H9 (cell line): ENCODE measurements at regions not wholly inside any gene's neighbourhood (a gene's known extent, or its start where the extent isn't known, plus 50 kb on each side); places are given as distances from the start of the nearest gene placed in this dataset.

Source experiments
- DNase-seq: peaks from one replicate; pipeline ENCODE4 v3.0.0-alpha.2; 2017
- H2AFZ ChIP-seq: one replicate; pipeline ENCODE4 v1.6.1; 2013; ENCODE audit warnings: mild to moderate bottlenecking, low read length, control low read depth, moderate library complexity
- H2AK5ac ChIP-seq: 2 replicates; pipeline ENCODE4 v1.6.1; 2013; ENCODE audit warnings: low read length, control low read depth, mixed read lengths; ENCODE audit not compliant: insufficient read length
- H2BK120ac ChIP-seq: one replicate; pipeline ENCODE4 v1.6.1; 2013; ENCODE audit warnings: low read depth, mild to moderate bottlenecking, low read length, control low read depth, inconsistent platforms; ENCODE audit not compliant: poor library complexity, severe bottlenecking
- H2BK12ac ChIP-seq: 2 replicates; pipeline ENCODE4 v1.6.1; 2013; ENCODE audit warnings: low read length, control low read depth, mixed read lengths, low read depth; ENCODE audit not compliant: insufficient read length
- H2BK15ac ChIP-seq: 2 replicates; pipeline ENCODE4 v1.6.1; 2013; ENCODE audit warnings: low read depth, low read length, control low read depth
- H2BK20ac ChIP-seq: one replicate; pipeline ENCODE4 v1.6.1; 2013; ENCODE audit warnings: low read depth, mild to moderate bottlenecking, low read length, control low read depth, inconsistent platforms; ENCODE audit not compliant: poor library complexity, severe bottlenecking
- H2BK5ac ChIP-seq: 2 replicates; pipeline ENCODE4 v1.6.1; 2013; ENCODE audit warnings: low read length, control low read depth, mixed read lengths; ENCODE audit not compliant: insufficient read length
- H3K14ac ChIP-seq: 2 replicates; pipeline ENCODE4 v1.6.1; 2013; ENCODE audit warnings: low read length, control low read depth; ENCODE audit not compliant: insufficient read depth
- H3K18ac ChIP-seq: 2 replicates; pipeline ENCODE4 v1.6.1; 2013; ENCODE audit warnings: low read depth, mild to moderate bottlenecking, mixed read lengths, low read length, control low read depth; ENCODE audit not compliant: insufficient read length
- H3K23ac ChIP-seq: 2 replicates; pipeline ENCODE4 v1.6.1; 2013; ENCODE audit warnings: low read length, control low read depth, mixed read lengths, low read depth; ENCODE audit not compliant: insufficient read length
- H3K23me2 ChIP-seq: 2 replicates; pipeline ENCODE4 v1.6.1; 2013; ENCODE audit warnings: low read depth, mild to moderate bottlenecking, mixed read lengths, low read length, control low read depth; ENCODE audit not compliant: insufficient read length, poor library complexity, severe bottlenecking
- H3K27ac ChIP-seq: 2 replicates; pipeline ENCODE4 v1.5.1; 2013; ENCODE audit warnings: low read length, control low read depth, mixed read lengths, low read depth; ENCODE audit not compliant: insufficient read length
- H3K27me3 ChIP-seq: 2 replicates; pipeline ENCODE4 v1.6.1; 2013; ENCODE audit warnings: low read length, control low read depth, inconsistent platforms; ENCODE audit not compliant: insufficient read depth
- H3K4ac ChIP-seq: 2 replicates; pipeline ENCODE4 v1.6.1; 2013; ENCODE audit warnings: low read depth, mild to moderate bottlenecking, control low read depth, inconsistent platforms, low read length, moderate library complexity
- H3K4me1 ChIP-seq: 2 replicates; pipeline ENCODE4 v1.6.1; 2013; ENCODE audit warnings: low read length, control low read depth, inconsistent platforms; ENCODE audit not compliant: insufficient read depth
- H3K4me2 ChIP-seq: 2 replicates; pipeline ENCODE4 v1.6.1; 2013; ENCODE audit warnings: low read length, control low read depth, mixed read lengths; ENCODE audit not compliant: insufficient read length, insufficient read depth
- H3K56ac ChIP-seq: 2 replicates; pipeline ENCODE4 v1.6.1; 2013; ENCODE audit warnings: low read depth, mild to moderate bottlenecking, mixed read lengths, low read length, control low read depth; ENCODE audit not compliant: insufficient read length
- H3K79me1 ChIP-seq: 2 replicates; pipeline ENCODE4 v1.6.1; 2013; ENCODE audit warnings: low read depth, mild to moderate bottlenecking, moderate library complexity, low read length, control low read depth, inconsistent platforms; ENCODE audit not compliant: insufficient read depth, poor library complexity, severe bottlenecking
- H3K79me2 ChIP-seq: 2 replicates; pipeline ENCODE4 v1.6.1; 2013; ENCODE audit warnings: low read length, control low read depth, inconsistent platforms; ENCODE audit not compliant: insufficient read depth
- H3K9ac ChIP-seq: 2 replicates; pipeline ENCODE4 v1.6.1; 2013; ENCODE audit warnings: low read length, control low read depth, mixed read lengths; ENCODE audit not compliant: insufficient read length; ENCODE audit errors: extremely low read depth
- H3K9me3 ChIP-seq: one replicate; pipeline ENCODE4 v1.6.1; 2013; ENCODE audit warnings: low read depth, low read length, inconsistent platforms; ENCODE audit not compliant: control insufficient read depth
- H3T11ph ChIP-seq: one replicate; pipeline ENCODE4 v1.6.1; 2013; ENCODE audit warnings: mild to moderate bottlenecking, low read length, control low read depth, inconsistent platforms
- H4K20me1 ChIP-seq: one replicate; pipeline ENCODE4 v1.6.1; 2013; ENCODE audit not compliant: control insufficient read depth, insufficient read length, insufficient read depth
- H4K5ac ChIP-seq: 2 replicates; pipeline ENCODE4 v1.6.1; 2013; ENCODE audit warnings: low read depth, mild to moderate bottlenecking, mixed read lengths, low read length, control low read depth; ENCODE audit not compliant: insufficient read length
- H4K8ac ChIP-seq: replicated peaks from 2 replicates; pipeline ENCODE4 v1.6.1; 2013; ENCODE audit warnings: low read length, control low read depth, mixed read lengths, low read depth; ENCODE audit not compliant: insufficient read length
- H4K91ac ChIP-seq: 2 replicates; pipeline ENCODE4 v1.6.1; 2013; ENCODE audit warnings: low read depth, mild to moderate bottlenecking, moderate library complexity, mixed read lengths, low read length, control low read depth; ENCODE audit not compliant: insufficient read length
- H3K27ac Mint-ChIP-seq, 3 experiments: 2 replicates in 2 of 3; 3 replicates in 1 of 3; pipeline ENCODE4 v1.8.0; 2020 to 2021; ENCODE audit warnings: mixed read lengths in 3 of 3, mild to moderate bottlenecking in 1 of 3, moderate library complexity in 1 of 3
- H3K27me3 Mint-ChIP-seq: 2 replicates; pipeline ENCODE4 v1.8.0; 2021; ENCODE audit warnings: low read depth, mild to moderate bottlenecking, moderate library complexity, mixed read lengths
- H3K36me3 Mint-ChIP-seq, 3 experiments: 2 replicates in 2 of 3; 3 replicates in 1 of 3; pipeline ENCODE4 v1.8.0; 2020 to 2021; ENCODE audit warnings: low read depth in 3 of 3, mixed read lengths in 3 of 3; ENCODE audit not compliant: insufficient read depth in 1 of 3
- H3K4me1 Mint-ChIP-seq, 2 experiments: 2 replicates each; pipeline ENCODE4 v1.8.0; 2020; ENCODE audit warnings: mixed read lengths in 2 of 2
- H3K4me3 Mint-ChIP-seq, 2 experiments: 2 replicates in 1 of 2; 3 replicates in 1 of 2; pipeline ENCODE4 v1.8.0; 2020 to 2021; ENCODE audit warnings: mild to moderate bottlenecking in 2 of 2, mixed read lengths in 2 of 2, moderate library complexity in 1 of 2
- H3K9me3 Mint-ChIP-seq, 2 experiments: 2 replicates in 1 of 2; 3 replicates in 1 of 2; pipeline ENCODE4 v1.8.0; 2020; ENCODE audit warnings: mild to moderate bottlenecking in 2 of 2, mixed read lengths in 2 of 2, moderate library complexity in 1 of 2
- CTCF ChIP-seq: fragments of 200-600 bp; sonication (generic); conservative IDR thresholded peaks from 3 replicates; pipeline ENCODE4 v1.8.0; 2021; ENCODE audit warnings: antibody characterized with exemption, mild to moderate bottlenecking
- WGBS: extraction: QIAGEN DNeasy Blood & Tissue Kit; methylation state at CpG from one replicate; pipeline ENCODE4 v1.1.7; 2013; ENCODE audit warnings: missing lambda C conversion rate, low lambda C conversion rate, mixed read lengths; ENCODE audit not compliant: insufficient read length; ENCODE audit errors: extremely low coverage; 5-methylcytosine and 5-hydroxymethylcytosine counted together

- TF ChIP-seq CTCF = no peak
- no peak overlapping the region for H4K91ac ChIP-seq
- H3K27ac ChIP-seq = no peak overlapping the region
- no peaks in the 10 kb centered on the region for H3K23me2 ChIP-seq
- H3K4me3 Mint-ChIP-seq = no peak overlapping the region
- no peak overlapping the region for H2AFZ ChIP-seq
- no peak for DNase-seq
- H2BK20ac ChIP-seq = no peak overlapping the region
- H3K9me3 Mint-ChIP-seq = no peaks in the 10 kb centered on the region
- no peaks in the 10 kb centered on the region for H3K79me2 ChIP-seq
- no peak overlapping the region for H4K8ac ChIP-seq
- no peak overlapping the region for H2AK5ac ChIP-seq
- H4K5ac ChIP-seq = no peak overlapping the region
- no peak overlapping the region for H3T11ph ChIP-seq
- no peak overlapping the region for H3K4me2 ChIP-seq
- H3K4me1 ChIP-seq = no peaks in the 10 kb centered on the region
- no peaks in the 10 kb centered on the region for H4K20me1 ChIP-seq
- no peak overlapping the region for H3K4ac ChIP-seq
- H3K14ac ChIP-seq = no peak overlapping the region
- no peaks in the 10 kb centered on the region for H3K79me1 ChIP-seq
- no CpG with 5 or more reads among the region's 6 CpGs for WGBS
- no peak overlapping the region for H3K9ac ChIP-seq
- H2BK5ac ChIP-seq = no peak overlapping the region
- H3K18ac ChIP-seq = no peak overlapping the region
- no peak overlapping the region for H3K27ac Mint-ChIP-seq
- H3K36me3 Mint-ChIP-seq = no peaks in the 10 kb centered on the region
- H3K9me3 ChIP-seq = no peaks in the 10 kb centered on the region
- no peak overlapping the region for H2BK12ac ChIP-seq
- H2BK15ac ChIP-seq = no peak overlapping the region
- H3K4me1 Mint-ChIP-seq = peaks cover 11% of the 10 kb centered on the region in 2 experiments
- no peak overlapping the region for H2BK120ac ChIP-seq
- no peaks in the 10 kb centered on the region; the same call in none of the 2 replicates for H3K27me3 ChIP-seq
- no peaks in the 10 kb centered on the region for H3K27me3 Mint-ChIP-seq
- H3K56ac ChIP-seq = no peak overlapping the region
- no peak overlapping the region for H3K23ac ChIP-seq
Observed at GRCh38 chr3:64764386-64764929, 76.7 kb upstream of the ADAMTS9 start.
